Esophagus muscularis mucosa (tissue), 4 donors: ENCODE measurements at regions not wholly inside any gene's neighbourhood (a gene's known extent, or its start where the extent isn't known, plus 50 kb on each side); places are given as distances from the start of the nearest gene placed in this dataset.

Experiments used
- DNase-seq: peaks from one replicate; pipeline ENCODE4 v3.0.0-alpha.2; 2017; ENCODE audit errors: extremely low spot score
- H3K27ac ChIP-seq, 4 donors: fragments of 200-600 bp; sonication (generic); replicated peaks in 1 of 4; 1 replicate in 3 of 4; 2 replicates in 1 of 4; pipeline ENCODE4 v1.5.1; 2016 to 2019; ENCODE audit warnings: mild to moderate bottlenecking in 1 of 4
- H3K27me3 ChIP-seq, 4 donors: fragments of 200-600 bp; sonication (generic); one replicate each; pipeline versions ENCODE4 v1.5.1 to v1.6.0; 2016 to 2019
- H3K36me3 ChIP-seq, 4 donors: fragments of 200-600 bp; sonication (generic); one replicate each; pipeline ENCODE4 v1.5.1; 2016 to 2019
- H3K4me1 ChIP-seq, 4 donors: fragments of 200-600 bp; sonication (generic); one replicate each; pipeline ENCODE4 v1.5.1; 2016 to 2019
- H3K4me3 ChIP-seq, 4 donors: fragments of 200-600 bp; sonication (generic); 1 replicate in 2 of 4; 2 replicates in 2 of 4; pipeline ENCODE4 v1.5.1; 2016 to 2019; ENCODE audit warnings: mild to moderate bottlenecking in 4 of 4, moderate library complexity in 1 of 4
- H3K9me3 ChIP-seq, 4 donors: fragments of 200-600 bp; sonication (generic); 1 replicate in 3 of 4; 2 replicates in 1 of 4; pipeline ENCODE4 v1.5.1; 2016 to 2019
- CTCF ChIP-seq, 3 experiments: fragments of 200-600 bp in 2 of 3; fragments of 450-650 bp in 1 of 3; sonication (generic) in 2 of 3; IDR thresholded peaks; one replicate each; pipeline ENCODE4 v1.5.1; 2017 to 2019; ENCODE audit warnings: antibody characterized with exemption in 3 of 3, mild to moderate bottlenecking in 2 of 3, moderate library complexity in 1 of 3
- EP300 ChIP-seq: sonication (generic); formaldehyde crosslinking; IDR thresholded peaks from one replicate; pipeline ENCODE4 v1.6.1; 2017; ENCODE audit warnings: antibody characterized with exemption
- POLR2A ChIP-seq: fragments of 450-650 bp; IDR thresholded peaks from one replicate; pipeline ENCODE4 v1.6.1; 2017; ENCODE audit warnings: antibody characterized with exemption, moderate library complexity, mild to moderate bottlenecking, low read depth
- POLR2AphosphoS5 ChIP-seq, 2 donors: sonication (generic); formaldehyde crosslinking; IDR thresholded peaks; one replicate each; pipeline ENCODE4 v1.6.1; 2017; ENCODE audit warnings: antibody characterized with exemption in 2 of 2
- WGBS: methylation state at CpG from one replicate; pipeline ENCODE4 v1.1.5; 2018; 5-methylcytosine and 5-hydroxymethylcytosine counted together
- intact Hi-C: fragments of 100-400 bp; cut with DNase I; formaldehyde crosslinking; loops from one replicate; pipeline ENCODE4 v1.15.1; 2023

- DNase-seq = no peak
- Histone ChIP-seq H3K9me3 (no peaks in the 10 kb centered on the region), H3K4me1 (peaks cover 4 to 18% (median 11%) of the 10 kb centered on the region in 4 donors), H3K36me3 (no peaks in the 10 kb centered on the region), H3K27me3 (no peaks in the 10 kb centered on the region), H3K4me3 (no peak overlapping the region), H3K27ac (no peak overlapping the region)
- whole genome bisulfite sequencing = 85% methylated on average over 7 of the region's 7 CpGs
- TF ChIP-seq CTCF (IDR thresholded peaks at IDR 0.05) = no peak
- no peak for TF ChIP-seq EP300
- no peak for TF ChIP-seq POLR2A
- no peak for TF ChIP-seq POLR2AphosphoS5 (IDR thresholded peaks at IDR 0.05)
- intact Hi-C loops = loop anchor here (5.0 kb wide), 1 partner anchor 467 kb away; the partner anchor contains the start of gene ADRA1B
These were observed 119.6 kb upstream of the IL12B start for GRCh38 chr5:159449925-159450324.

GRCh38 chr5:159450417-159450816, 120.1 kb upstream of the IL12B start:
- no peak for TF ChIP-seq CTCF (IDR thresholded peaks at IDR 0.05)
- TF ChIP-seq POLR2AphosphoS5 (IDR thresholded peaks at IDR 0.05) = no peak
- no peak for TF ChIP-seq POLR2A
- TF ChIP-seq EP300 = no peak
- intact Hi-C loops = no loop called here
- no peaks in the 10 kb centered on the region for H3K36me3 ChIP-seq
- peaks cover 4 to 18% (median 11%) of the 10 kb centered on the region in 4 donors for H3K4me1 ChIP-seq
- 79% methylated on average over 4 of the region's 4 CpGs for WGBS
- no peak overlapping the region for H3K27ac ChIP-seq
- H3K4me3 ChIP-seq = no peak overlapping the region
- no peaks in the 10 kb centered on the region for H3K27me3 ChIP-seq
- no peak for DNase-seq
- H3K9me3 ChIP-seq = no peaks in the 10 kb centered on the region

- Histone ChIP-seq H3K9me3 (no peaks in the 10 kb centered on the region), H3K4me3 (no peak overlapping the region), H3K4me1 (peaks cover 4 to 18% (median 11%) of the 10 kb centered on the region in 4 donors), H3K27ac (peak overlapping the region in 2 of 4 donors; percentile 36 to 60), H3K36me3 (no peaks in the 10 kb centered on the region), H3K27me3 (no peaks in the 10 kb centered on the region)
- intact Hi-C loops = no loop called here
- TF ChIP-seq CTCF (IDR thresholded peaks at IDR 0.05) (no peak), POLR2AphosphoS5 (IDR thresholded peaks at IDR 0.05) (peak in 1 of 2 donors; percentile 33), EP300 (no peak), POLR2A (no peak)
- no peak for DNase-seq
- 67% methylated on average over 13 of the region's 13 CpGs for WGBS
These were observed 121.1 kb upstream of the IL12B start for GRCh38 chr5:159451197-159452052.

- Histone ChIP-seq H3K27me3 (no peaks in the 10 kb centered on the region), H3K9me3 (no peaks in the 10 kb centered on the region), H3K4me3 (no peak overlapping the region), H3K27ac (no peak overlapping the region), H3K36me3 (no peaks in the 10 kb centered on the region), H3K4me1 (peaks cover 4 to 18% (median 11%) of the 10 kb centered on the region in 4 donors)
- intact Hi-C loops = no loop called here
- TF ChIP-seq POLR2A (no peak), CTCF (IDR thresholded peaks at IDR 0.05) (no peak), POLR2AphosphoS5 (IDR thresholded peaks at IDR 0.05) (no peak), EP300 (no peak)
- DNase-seq = no peak
- WGBS = 80% methylated on average over 11 of the region's 11 CpGs
These were observed 122.3 kb upstream of the IL12B start for GRCh38 chr5:159452480-159453167.
